RWPE2 (cell line): ENCODE measurements at regions not wholly inside any gene's neighbourhood (a gene's known extent, or its start where the extent isn't known, plus 50 kb on each side); places are given as distances from the start of the nearest gene placed in this dataset.

ENCODE experiments used
- ATAC-seq: fragments of 200-7000 bp; cut with Tn5 transposase; 3 replicates; pipeline ENCODE4 v1.9.1; 2021; ENCODE audit warnings: low read depth
- DNase-seq: peaks from one replicate; pipeline ENCODE4 v3.0.0-alpha.2; 2020; ENCODE audit warnings: low spot score
- H3K27ac ChIP-seq: fragments of 450-650 bp; 2 replicates; pipeline ENCODE4 v1.5.1; 2017; ENCODE audit warnings: mild to moderate bottlenecking; ENCODE audit not compliant: poor library complexity, severe bottlenecking
- H3K27me3 ChIP-seq: fragments of 250-450 bp; sonication (Bioruptor Pico); 2 replicates; pipeline ENCODE4 v1.5.1; 2021; ENCODE audit warnings: mild to moderate bottlenecking, moderate library complexity; ENCODE audit not compliant: insufficient read depth, poor library complexity, severe bottlenecking
- H3K36me3 ChIP-seq: fragments of 250-450 bp; sonication (Bioruptor Pico); 2 replicates; pipeline ENCODE4 v1.5.1; 2020; ENCODE audit warnings: low read depth, mild to moderate bottlenecking, moderate library complexity
- H3K4me1 ChIP-seq: fragments of 250-450 bp; sonication (Bioruptor Pico); 2 replicates; pipeline ENCODE4 v1.5.1; 2021; ENCODE audit warnings: mild to moderate bottlenecking, moderate library complexity; ENCODE audit not compliant: insufficient read depth, poor library complexity, severe bottlenecking
- H3K4me3 ChIP-seq: fragments of 250-450 bp; sonication (Bioruptor Pico); 2 replicates; pipeline ENCODE4 v1.5.1; 2021; ENCODE audit warnings: mild to moderate bottlenecking, moderate library complexity; ENCODE audit not compliant: severe bottlenecking
- H3K9me3 ChIP-seq: fragments of 250-450 bp; sonication (Bioruptor Pico); 2 replicates; pipeline ENCODE4 v1.5.1; 2021; ENCODE audit warnings: mild to moderate bottlenecking, moderate library complexity; ENCODE audit not compliant: severe bottlenecking
- CTCF ChIP-seq: fragments of 450-650 bp; IDR thresholded peaks from one replicate; pipeline ENCODE4 v1.5.1; 2017; ENCODE audit warnings: mild to moderate bottlenecking, moderate library complexity; ENCODE audit not compliant: poor library complexity, severe bottlenecking

GRCh38 chr3:22372292-22373062 lies 621.5 kb upstream of the ZNF385D start:
- peaks cover 46% of the 10 kb centered on the region for H3K27me3 ChIP-seq
- no peak for DNase-seq
- no peak for TF ChIP-seq CTCF
- no peaks in the 10 kb centered on the region for H3K9me3 ChIP-seq
- no peak overlapping the region for H3K27ac ChIP-seq
- no peaks in the 10 kb centered on the region for H3K36me3 ChIP-seq
- 0 out of 3 replicates have a peak, but pooled peaks have one; percentile 19 for ATAC-seq
- no peak overlapping the region for H3K4me3 ChIP-seq
- H3K4me1 ChIP-seq, result no peaks in the 10 kb centered on the region

- no peak overlapping the region for H3K4me3 ChIP-seq
These were observed 622.2 kb upstream of the ZNF385D start for GRCh38 chr3:22373182-22373581.

GRCh38 chr3:22373827-22374226 lies 622.8 kb upstream of the ZNF385D start:
- Histone ChIP-seq H3K4me1 (no peaks in the 10 kb centered on the region), H3K9me3 (no peaks in the 10 kb centered on the region), H3K36me3 (no peaks in the 10 kb centered on the region), H3K27ac (no peak overlapping the region), H3K27me3 (peaks cover 46% of the 10 kb centered on the region), H3K4me3 (no peak overlapping the region)
- no peak for TF ChIP-seq CTCF
- DNase-seq, result no peak
- ATAC-seq, result no peak

More at GRCh38 chr3:22373182-22373581, 622.2 kb upstream of the ZNF385D start:
- H3K4me1 ChIP-seq, result no peaks in the 10 kb centered on the region
- no peaks in the 10 kb centered on the region for H3K36me3 ChIP-seq
- ATAC-seq (no peak), DNase-seq (no peak)
- TF ChIP-seq CTCF, result no peak
- no peaks in the 10 kb centered on the region for H3K9me3 ChIP-seq
- no peak overlapping the region for H3K27ac ChIP-seq
- peaks cover 46% of the 10 kb centered on the region for H3K27me3 ChIP-seq

GRCh38 chr3:22377421-22377820 lies 626.4 kb upstream of the ZNF385D start:
- peak; percentile 93 for ATAC-seq

More at GRCh38 chr3:22377421-22377820, 626.4 kb upstream of the ZNF385D start:
- no peak overlapping the region for H3K4me3 ChIP-seq
- TF ChIP-seq CTCF, result no peak
- H3K27me3 ChIP-seq, result peaks cover 12% of the 10 kb centered on the region
- H3K4me1 ChIP-seq, result no peaks in the 10 kb centered on the region
- H3K9me3 ChIP-seq, result no peaks in the 10 kb centered on the region
- no peak for DNase-seq
- no peaks in the 10 kb centered on the region for H3K36me3 ChIP-seq
- no peak overlapping the region for H3K27ac ChIP-seq
